OCI-LY7 (cell line): ENCODE measurements at regions not wholly inside any gene's neighbourhood (a gene's known extent, or its start where the extent isn't known, plus 50 kb on each side); places are given as distances from the start of the nearest gene placed in this dataset.

ENCODE experiments used
- EZH2phosphoT487 ChIP-seq: fragments of 200-600 bp; sonication (generic); IDR thresholded peaks from 2 replicates; pipeline ENCODE4 v1.6.1; 2018; ENCODE audit warnings: low read depth, borderline replicate concordance, mild to moderate bottlenecking, mixed run types, antibody characterized with exemption, low read length, moderate library complexity, mixed read lengths
- TF ChIP-seq, protein P1 (sequence below): fragments of 200-600 bp; sonication (generic); conservative IDR thresholded peaks from 2 replicates; pipeline ENCODE4 v1.5.1; 2014; ENCODE audit warnings: mild to moderate bottlenecking, antibody characterized with exemption, low read length, moderate library complexity, mixed read lengths

DNA sequence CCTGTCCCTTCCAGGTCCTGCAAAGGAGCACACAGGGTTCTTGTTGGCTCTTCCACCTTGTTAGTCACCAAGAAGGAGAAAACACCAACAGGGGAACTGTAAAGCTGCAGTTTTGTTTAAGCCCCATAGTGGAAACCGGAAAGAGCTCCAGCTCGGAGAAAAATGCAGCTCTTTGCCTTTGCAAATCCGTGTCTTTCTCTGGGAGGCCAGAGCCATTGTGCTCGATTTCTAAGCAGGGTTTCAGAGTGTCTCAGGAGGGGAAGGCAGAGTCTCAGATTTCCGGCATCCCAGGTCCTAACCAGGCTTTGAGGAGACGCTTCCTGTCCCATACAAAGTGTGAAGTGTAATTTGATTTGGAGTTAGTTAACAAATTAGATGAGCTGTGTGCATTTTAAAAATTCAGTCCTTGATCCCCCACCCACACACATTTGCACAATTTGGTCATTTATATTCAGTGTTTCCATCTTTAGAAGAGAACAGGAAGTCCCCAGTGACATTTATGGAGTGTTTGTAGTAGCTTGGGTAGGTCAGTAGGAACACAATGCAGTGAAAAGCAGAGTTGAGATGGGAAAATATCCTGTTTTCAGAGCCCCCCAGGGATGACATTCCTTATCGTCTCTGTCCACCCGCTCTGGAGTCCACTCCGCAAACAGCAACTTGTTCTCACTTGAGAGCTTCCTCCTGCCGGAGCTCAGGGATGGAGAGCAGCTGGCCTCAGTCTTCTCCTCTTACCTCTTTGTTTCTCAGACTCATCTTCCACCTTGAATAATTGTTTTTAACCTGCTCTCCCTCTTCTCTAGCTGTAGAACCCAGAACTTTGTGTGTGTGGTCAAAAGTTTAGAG, 331.9 kb downstream of the SEC14L1 start:
- TF ChIP-seq, protein P1, sequence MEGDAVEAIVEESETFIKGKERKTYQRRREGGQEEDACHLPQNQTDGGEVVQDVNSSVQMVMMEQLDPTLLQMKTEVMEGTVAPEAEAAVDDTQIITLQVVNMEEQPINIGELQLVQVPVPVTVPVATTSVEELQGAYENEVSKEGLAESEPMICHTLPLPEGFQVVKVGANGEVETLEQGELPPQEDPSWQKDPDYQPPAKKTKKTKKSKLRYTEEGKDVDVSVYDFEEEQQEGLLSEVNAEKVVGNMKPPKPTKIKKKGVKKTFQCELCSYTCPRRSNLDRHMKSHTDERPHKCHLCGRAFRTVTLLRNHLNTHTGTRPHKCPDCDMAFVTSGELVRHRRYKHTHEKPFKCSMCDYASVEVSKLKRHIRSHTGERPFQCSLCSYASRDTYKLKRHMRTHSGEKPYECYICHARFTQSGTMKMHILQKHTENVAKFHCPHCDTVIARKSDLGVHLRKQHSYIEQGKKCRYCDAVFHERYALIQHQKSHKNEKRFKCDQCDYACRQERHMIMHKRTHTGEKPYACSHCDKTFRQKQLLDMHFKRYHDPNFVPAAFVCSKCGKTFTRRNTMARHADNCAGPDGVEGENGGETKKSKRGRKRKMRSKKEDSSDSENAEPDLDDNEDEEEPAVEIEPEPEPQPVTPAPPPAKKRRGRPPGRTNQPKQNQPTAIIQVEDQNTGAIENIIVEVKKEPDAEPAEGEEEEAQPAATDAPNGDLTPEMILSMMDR: no peak
- no peak for TF ChIP-seq EZH2phosphoT487
